ENCODE measurements at regions not wholly inside any gene's neighbourhood (a gene's known extent, or its start where the extent isn't known, plus 50 kb on each side); places are given as distances from the start of the nearest gene placed in this dataset.

- intact Hi-C loops (cut with DNase I): loop anchor here (10.0 kb wide), 1 partner anchor 121 kb away; no protein-coding TSS in a partner anchor
Measured at GRCh38 chr18:22685788-22686187, 247.3 kb upstream of the RBBP8 start.

GRCh38 chr18:22687892-22688680 lies 245.0 kb upstream of the RBBP8 start:
- Histone ChIP-seq H3K27ac (replicated peaks in 1 of 4) (no peak overlapping the region), H3K4me1 (peaks cover 3 to 16% (median 10%) of the 10 kb centered on the region in 4 donors), H3K27me3 (no peaks in the 10 kb centered on the region), H3K4me3 (no peak overlapping the region), H3K36me3 (no peaks in the 10 kb centered on the region), H3K9me3 (no peaks in the 10 kb centered on the region)
- no peak for TF ChIP-seq POLR2AphosphoS5 (IDR thresholded peaks at IDR 0.05)
- no peak for TF ChIP-seq CTCF (IDR thresholded peaks at IDR 0.05)
- TF ChIP-seq EP300 (IDR thresholded peaks at IDR 0.05): no peak
- TF ChIP-seq POLR2A (IDR thresholded peaks at IDR 0.05; ENCODE audit: low read depth): no peak
- no peak for DNase-seq (ENCODE audit: extremely low spot score)
- 61% methylated on average over 3 of the region's 3 CpGs for WGBS
- intact Hi-C loops (cut with DNase I): loop anchor here (10.0 kb wide), 1 partner anchor 123 kb away; no protein-coding TSS in a partner anchor

More at GRCh38 chr18:22685788-22686187, 247.3 kb upstream of the RBBP8 start:
- Histone ChIP-seq H3K27ac (replicated peaks in 1 of 4) (no peak overlapping the region), H3K4me3 (no peak overlapping the region), H3K27me3 (no peaks in the 10 kb centered on the region), H3K9me3 (no peaks in the 10 kb centered on the region), H3K4me1 (peaks cover 14 to 28% (median 21%) of the 10 kb centered on the region in 4 donors), H3K36me3 (no peaks in the 10 kb centered on the region)
- no peak for DNase-seq (ENCODE audit: extremely low spot score)
- TF ChIP-seq CTCF (IDR thresholded peaks at IDR 0.05) (no peak), EP300 (IDR thresholded peaks at IDR 0.05) (no peak), POLR2AphosphoS5 (IDR thresholded peaks at IDR 0.05) (no peak), POLR2A (IDR thresholded peaks at IDR 0.05; ENCODE audit: low read depth) (no peak)
- WGBS: 88% methylated on average over 2 of the region's 2 CpGs

GRCh38 chr18:22688877-22689496 lies 244.1 kb upstream of the RBBP8 start:
- Histone ChIP-seq H3K9me3 (no peaks in the 10 kb centered on the region), H3K27me3 (no peaks in the 10 kb centered on the region), H3K27ac (replicated peaks in 1 of 4) (no peak overlapping the region), H3K36me3 (no peaks in the 10 kb centered on the region), H3K4me3 (no peak overlapping the region), H3K4me1 (peaks cover 0 to 11% (median 4%) of the 10 kb centered on the region in 4 donors)
- 94% methylated on average over 4 of the region's 4 CpGs for WGBS
- TF ChIP-seq POLR2A (IDR thresholded peaks at IDR 0.05; ENCODE audit: low read depth) (no peak), CTCF (IDR thresholded peaks at IDR 0.05) (no peak), POLR2AphosphoS5 (IDR thresholded peaks at IDR 0.05) (no peak), EP300 (IDR thresholded peaks at IDR 0.05) (no peak)
- intact Hi-C loops (cut with DNase I): loop anchor here (10.0 kb wide), 1 partner anchor 124 kb away; no protein-coding TSS in a partner anchor
- no peak for DNase-seq (ENCODE audit: extremely low spot score)

GRCh38 chr18:22689712-22690111 lies 243.4 kb upstream of the RBBP8 start:
- no peak overlapping the region for H3K4me3 ChIP-seq
- no peak for DNase-seq (ENCODE audit: extremely low spot score)

More at GRCh38 chr18:22689712-22690111, 243.4 kb upstream of the RBBP8 start:
- Histone ChIP-seq H3K9me3 (no peaks in the 10 kb centered on the region), H3K27ac (replicated peaks in 1 of 4) (no peak overlapping the region), H3K27me3 (no peaks in the 10 kb centered on the region), H3K4me1 (peaks cover 0 to 11% (median 4%) of the 10 kb centered on the region in 4 donors), H3K36me3 (no peaks in the 10 kb centered on the region)
- intact Hi-C loops (cut with DNase I): loop anchor here (10.0 kb wide), 1 partner anchor 125 kb away; no protein-coding TSS in a partner anchor
- TF ChIP-seq EP300 (IDR thresholded peaks at IDR 0.05) (no peak), POLR2AphosphoS5 (IDR thresholded peaks at IDR 0.05) (no peak), CTCF (IDR thresholded peaks at IDR 0.05) (no peak), POLR2A (IDR thresholded peaks at IDR 0.05; ENCODE audit: low read depth) (no peak)
